Neural cell (in vitro differentiated cells): ENCODE measurements at regions not wholly inside any gene's neighbourhood (a gene's known extent, or its start where the extent isn't known, plus 50 kb on each side); places are given as distances from the start of the nearest gene placed in this dataset.

Experiments used
- CTCF ChIP-seq: fragments of 450-650 bp; IDR thresholded peaks from 2 replicates; pipeline ENCODE4 v1.5.1; 2014; ENCODE audit warnings: antibody characterized with exemption, mild to moderate bottlenecking, moderate library complexity; ENCODE audit not compliant: poor library complexity, severe bottlenecking
- EP300 ChIP-seq: fragments of 450-650 bp; conservative IDR thresholded peaks from 2 replicates; pipeline ENCODE4 v1.6.1; 2014; ENCODE audit warnings: antibody characterized with exemption, mild to moderate bottlenecking, moderate library complexity; ENCODE audit not compliant: poor library complexity, severe bottlenecking
- POLR2AphosphoS5 ChIP-seq: IDR thresholded peaks from 2 replicates; pipeline ENCODE4 v1.6.1; 2012
- RAD21 ChIP-seq: fragments of 450-650 bp; conservative IDR thresholded peaks from 2 replicates; pipeline ENCODE4 v1.6.1; 2014; ENCODE audit warnings: antibody characterized with exemption, mild to moderate bottlenecking, moderate library complexity

GRCh38 chr7:16318989-16319915 lies 102.1 kb downstream of the CRPPA start:
- TF ChIP-seq CTCF (no peak), POLR2AphosphoS5 (no peak), EP300 (no peak), RAD21 (no peak)
